SH-SY5Y (cell line): ENCODE measurements at regions not wholly inside any gene's neighbourhood (a gene's known extent, or its start where the extent isn't known, plus 50 kb on each side); places are given as distances from the start of the nearest gene placed in this dataset.

Experiments used
- GATA2 ChIP-seq: IDR thresholded peaks from 2 replicates; pipeline ENCODE4 v1.6.1; 2011; ENCODE audit warnings: mild to moderate bottlenecking, low read depth, low read length
- GATA3 ChIP-seq: IDR thresholded peaks from 2 replicates; pipeline ENCODE4 v1.6.1; 2011; ENCODE audit warnings: low read depth, mild to moderate bottlenecking, low read length, moderate library complexity

DNA sequence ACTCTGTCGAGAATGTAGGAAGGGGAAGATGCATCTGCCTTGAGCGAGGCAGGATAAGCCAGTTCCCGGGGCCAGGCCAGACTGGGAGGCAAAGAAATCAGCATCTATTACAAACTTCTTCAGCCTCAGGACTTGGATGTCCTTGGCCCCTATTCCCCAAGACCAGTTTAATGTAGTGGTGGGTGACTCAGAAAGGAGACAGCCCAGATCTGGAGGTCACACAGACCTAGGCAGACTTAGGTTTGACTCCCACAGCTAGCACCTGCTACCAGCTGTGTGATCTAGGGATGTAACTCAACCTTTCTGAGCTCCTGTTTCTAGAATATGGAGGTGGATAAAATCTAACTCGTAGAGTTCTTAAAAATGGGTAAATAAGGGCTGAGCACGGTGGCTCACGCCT, 409.5 kb upstream of the PROK2 start:
- TF ChIP-seq GATA3 (no peak), GATA2 (no peak)

- TF ChIP-seq GATA3 (no peak), GATA2 (no peak)
These were observed 409.0 kb upstream of the PROK2 start for GRCh38 chr3:72193771-72194430.

GRCh38 chr3:72192572-72192971, 407.6 kb upstream of the PROK2 start:
- TF ChIP-seq GATA2 (no peak), GATA3 (no peak)

DNA sequence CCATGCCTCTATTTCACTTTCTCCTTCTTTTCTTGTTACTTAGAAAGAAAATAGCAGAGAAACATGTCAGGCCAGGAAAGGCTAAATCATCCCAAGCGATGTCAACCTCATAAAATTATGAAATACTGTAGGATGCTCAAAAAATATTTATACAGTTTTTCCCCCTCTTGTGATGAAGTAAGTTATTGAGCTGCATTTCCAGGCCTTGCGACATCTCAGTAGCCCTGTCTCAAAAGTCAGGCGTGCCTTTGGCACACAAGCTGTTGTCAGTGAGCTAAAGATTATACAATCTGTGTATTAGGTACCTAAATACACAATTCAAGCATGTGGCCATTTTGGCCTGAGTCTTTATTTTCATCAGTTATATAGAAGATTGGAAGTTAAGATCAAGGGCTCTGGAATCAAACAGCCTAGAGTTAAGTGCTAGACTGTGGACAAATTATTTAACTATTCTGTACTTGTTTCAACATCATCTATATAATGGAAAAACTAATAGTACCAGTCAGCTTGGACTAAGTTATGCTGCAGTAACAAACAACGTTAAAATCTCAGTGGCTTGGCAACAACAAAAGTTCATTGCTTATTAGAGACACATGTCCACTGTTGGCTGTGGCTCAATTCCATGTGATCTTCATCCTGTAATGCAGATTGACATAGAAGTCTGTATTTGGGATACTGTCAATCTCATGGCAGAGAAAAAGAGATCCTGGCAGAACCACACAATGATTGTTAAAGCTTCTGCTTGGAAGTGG, 406.4 kb upstream of the PROK2 start:
- no peak for TF ChIP-seq GATA2
- TF ChIP-seq GATA3, result no peak

DNA sequence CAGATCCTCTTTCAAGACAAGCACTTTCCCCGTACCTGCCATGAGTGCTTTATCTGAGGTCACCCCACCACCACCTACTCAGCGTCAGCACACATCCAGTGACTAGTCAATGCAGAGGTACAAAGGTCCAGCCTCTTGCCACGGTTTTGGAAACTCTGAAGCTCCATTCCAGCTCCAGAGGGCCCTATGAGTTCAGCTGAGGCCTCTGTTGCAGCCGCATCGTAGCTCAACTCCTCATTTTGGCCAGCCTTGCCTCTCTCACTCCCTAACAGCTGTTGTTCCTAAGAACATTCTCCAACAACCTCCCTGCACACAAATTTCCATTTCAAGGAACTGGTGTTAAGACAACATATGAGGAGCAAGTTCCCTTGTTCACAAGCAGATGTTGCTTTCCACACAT, 405.1 kb upstream of the PROK2 start:
- TF ChIP-seq GATA2 (no peak), GATA3 (no peak)

DNA sequence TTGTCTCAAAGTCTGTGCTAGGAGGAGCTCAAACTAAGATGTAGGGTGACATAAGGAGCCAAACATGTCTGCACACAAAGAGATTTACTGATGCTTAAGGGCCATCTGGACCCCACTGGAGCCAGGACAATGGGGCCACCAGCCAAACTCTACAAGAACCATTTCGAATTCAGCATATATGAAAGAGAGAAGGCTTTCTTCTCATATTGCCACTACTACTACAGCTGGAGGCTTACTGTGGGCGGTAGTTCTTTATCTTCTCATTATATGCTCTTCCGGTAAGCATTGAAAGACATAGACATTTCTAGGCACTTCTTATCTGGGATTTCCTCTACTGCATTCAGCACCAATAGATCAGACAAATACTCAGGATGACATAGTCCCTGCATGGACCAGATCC, 404.4 kb upstream of the PROK2 start:
- TF ChIP-seq GATA2, result no peak
- TF ChIP-seq GATA3, result no peak

GRCh38 chr3:72188536-72188935, 403.6 kb upstream of the PROK2 start:
- TF ChIP-seq GATA2 (no peak), GATA3 (no peak)

DNA sequence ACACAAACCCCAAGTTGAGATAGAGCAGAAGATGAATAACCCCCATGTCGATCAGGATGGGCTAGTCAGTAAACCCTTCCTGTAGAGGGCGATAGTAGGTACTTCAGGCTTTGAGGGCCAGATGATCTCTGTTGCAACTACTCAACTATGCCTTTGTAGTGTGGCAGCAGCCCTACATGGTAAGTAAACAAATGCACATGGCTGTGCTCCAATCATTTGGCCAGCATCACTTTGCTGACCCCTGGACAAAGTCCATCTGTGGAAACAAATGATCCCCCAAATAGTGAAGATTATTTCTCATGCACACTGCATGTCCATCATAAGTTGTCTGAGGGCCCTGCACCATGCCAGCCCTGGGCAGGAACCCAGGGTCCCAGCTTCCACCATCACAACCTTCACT, 402.2 kb upstream of the PROK2 start:
- no peak for TF ChIP-seq GATA2
- TF ChIP-seq GATA3, result no peak

- no peak for TF ChIP-seq GATA2
- TF ChIP-seq GATA3, result no peak
These were observed 401.5 kb upstream of the PROK2 start for GRCh38 chr3:72186400-72186855.

DNA sequence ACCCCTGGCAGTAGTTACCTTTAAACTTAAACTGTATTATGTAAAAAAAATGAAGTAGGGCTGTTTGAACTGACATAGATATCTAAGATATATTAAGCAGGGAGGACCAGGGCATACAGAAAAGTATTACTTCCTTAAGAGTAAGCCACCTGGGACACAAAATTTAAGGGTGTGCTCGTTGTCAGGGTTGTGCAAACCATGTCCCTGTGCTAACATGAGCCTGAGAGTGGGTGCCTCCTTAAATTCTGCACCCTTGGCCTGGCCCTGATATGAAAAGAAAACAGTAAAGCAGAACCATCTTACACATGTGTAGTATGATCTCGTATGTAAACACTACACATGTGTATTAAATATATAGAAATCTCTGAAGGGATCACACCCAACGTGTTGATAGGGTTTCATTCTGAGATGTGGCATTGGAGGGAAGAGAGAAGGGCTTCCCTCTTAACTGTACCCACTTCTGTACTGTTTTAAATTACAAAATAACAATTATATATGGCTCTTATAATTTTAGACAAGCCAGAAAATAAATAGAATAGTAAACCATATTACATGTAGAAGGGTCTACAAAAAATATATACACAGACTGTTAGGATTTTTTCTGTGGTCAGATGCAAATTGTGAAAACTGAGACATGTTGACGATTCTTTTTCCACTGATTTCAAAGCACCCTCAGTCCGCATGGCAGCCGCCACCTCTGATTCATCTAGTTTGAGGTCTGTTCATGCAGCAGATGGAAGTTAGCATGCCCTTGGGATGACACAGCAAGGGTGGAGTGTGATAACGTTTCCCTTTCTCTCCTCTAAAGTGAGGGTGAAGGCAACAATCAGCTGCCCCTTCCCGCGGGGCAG, 400.8 kb upstream of the PROK2 start:
- TF ChIP-seq GATA2, result no peak
- no peak for TF ChIP-seq GATA3

GRCh38 chr3:72183489-72183888, 398.5 kb upstream of the PROK2 start:
- TF ChIP-seq GATA3 (no peak), GATA2 (no peak)

- no peak for TF ChIP-seq GATA3
- TF ChIP-seq GATA2, result no peak
These were observed 397.3 kb upstream of the PROK2 start for GRCh38 chr3:72182206-72182605.

DNA sequence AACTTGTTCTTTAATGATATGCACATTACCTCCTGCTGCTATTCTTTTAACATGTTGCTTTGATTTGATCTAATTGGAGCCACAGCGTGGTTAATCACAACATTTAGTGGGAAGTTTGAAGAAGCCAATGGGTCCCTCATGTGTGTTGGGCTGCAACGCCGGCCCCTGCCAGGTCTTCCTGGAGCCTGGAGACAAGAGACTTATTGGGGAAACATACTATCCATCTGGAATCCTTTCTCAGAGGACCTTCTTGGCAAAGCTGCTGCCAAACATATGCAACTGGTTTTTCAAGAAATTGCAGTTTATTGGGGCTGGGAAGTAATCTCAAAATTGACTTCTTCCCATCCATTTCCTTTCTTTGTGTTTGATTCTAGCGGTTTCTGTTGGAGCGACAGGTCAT, 396.3 kb upstream of the PROK2 start:
- no peak for TF ChIP-seq GATA3
- no peak for TF ChIP-seq GATA2

DNA sequence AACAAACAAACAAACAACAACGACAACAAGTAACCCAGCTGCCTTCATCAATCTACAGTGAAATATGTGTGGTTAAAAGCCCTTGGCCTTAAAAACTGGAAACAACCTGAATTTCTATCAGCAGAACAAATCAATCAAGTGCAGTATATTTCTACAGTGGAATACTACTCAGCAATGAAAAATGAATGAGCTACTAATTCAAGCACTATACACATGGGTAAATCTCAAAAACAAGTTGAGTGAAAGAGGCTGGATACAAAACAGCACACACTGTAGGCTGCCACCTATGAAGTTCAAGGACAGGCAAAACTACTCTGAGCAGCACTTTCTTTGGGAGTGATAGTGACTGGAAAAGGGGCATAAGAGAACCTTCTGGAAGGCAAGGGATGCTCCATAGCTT, 395.5 kb upstream of the PROK2 start:
- TF ChIP-seq GATA3 (no peak), GATA2 (no peak)
